ENCODE measurements at regions not wholly inside any gene's neighbourhood (a gene's known extent, or its start where the extent isn't known, plus 50 kb on each side); places are given as distances from the start of the nearest gene placed in this dataset.

GRCh38 chr12:19882346-19882745 lies 443.1 kb downstream of the AEBP2 start:
- POLR2A ChIA-PET = no interaction called here
- TF ChIP-seq TARDBP (IDR thresholded peaks at IDR 0.05) (no peak), ZNF384 (IDR thresholded peaks at IDR 0.05) (no peak), SUZ12 (IDR thresholded peaks at IDR 0.05) (no peak), FOXA1 (IDR thresholded peaks at IDR 0.05) (no peak), FOXM1 (IDR thresholded peaks at IDR 0.05; ENCODE audit: borderline replicate concordance) (no peak), FOXK2 (IDR thresholded peaks at IDR 0.05) (no peak), ARNT (IDR thresholded peaks at IDR 0.05) (no peak), ELF4 (IDR thresholded peaks at IDR 0.05) (no peak), HDGF (IDR thresholded peaks at IDR 0.05; ENCODE audit: borderline replicate concordance) (no peak)
- CTCF ChIA-PET = no interaction called here
- no peak for DNase-seq (ENCODE audit: extremely low spot score)

GRCh38 chr12:19884021-19884492 lies 444.8 kb downstream of the AEBP2 start:
- TF ChIP-seq FOXM1 (IDR thresholded peaks at IDR 0.05; ENCODE audit: borderline replicate concordance) (no peak), ZNF384 (IDR thresholded peaks at IDR 0.05) (no peak), SUZ12 (IDR thresholded peaks at IDR 0.05) (no peak), FOXA1 (IDR thresholded peaks at IDR 0.05) (no peak), ELF4 (IDR thresholded peaks at IDR 0.05) (no peak), L3MBTL2 (conservative IDR thresholded peaks at IDR 0.05) (no peak), LEF1 (IDR thresholded peaks at IDR 0.05; ENCODE audit: borderline replicate concordance) (no peak), SP1 (IDR thresholded peaks at IDR 0.05) (no peak), PKNOX1 (IDR thresholded peaks at IDR 0.05) (no peak), BHLHE40 (IDR thresholded peaks at IDR 0.05; ENCODE audit: borderline replicate concordance) (no peak), NFRKB (IDR thresholded peaks at IDR 0.05) (no peak), FOXK2 (IDR thresholded peaks at IDR 0.05) (no peak), HDGF (IDR thresholded peaks at IDR 0.05; ENCODE audit: borderline replicate concordance) (no peak), TARDBP (IDR thresholded peaks at IDR 0.05) (no peak), CTBP1 (IDR thresholded peaks at IDR 0.05; ENCODE audit: borderline replicate concordance) (no peak), ARNT (IDR thresholded peaks at IDR 0.05) (no peak)
- CTCF ChIA-PET = no interaction called here
- POLR2A ChIA-PET = no interaction called here
- DNase-seq (ENCODE audit: extremely low spot score) = no peak

- no peak for TF ChIP-seq FOXK2 (IDR thresholded peaks at IDR 0.05)
- TF ChIP-seq FOXM1 (IDR thresholded peaks at IDR 0.05; ENCODE audit: borderline replicate concordance) = no peak
- no peak for TF ChIP-seq SUZ12 (IDR thresholded peaks at IDR 0.05)
- no peak for TF ChIP-seq HDGF (IDR thresholded peaks at IDR 0.05; ENCODE audit: borderline replicate concordance)
- TF ChIP-seq ARNT (IDR thresholded peaks at IDR 0.05) = no peak
- no peak for TF ChIP-seq ZNF384 (IDR thresholded peaks at IDR 0.05)
- no peak for TF ChIP-seq SP1 (IDR thresholded peaks at IDR 0.05)
- TF ChIP-seq PKNOX1 (IDR thresholded peaks at IDR 0.05) = no peak
- TF ChIP-seq NFRKB (IDR thresholded peaks at IDR 0.05) = no peak
- no peak for TF ChIP-seq FOXA1 (IDR thresholded peaks at IDR 0.05)
- no peak for TF ChIP-seq TARDBP (IDR thresholded peaks at IDR 0.05)
- no peak for TF ChIP-seq ELF4 (IDR thresholded peaks at IDR 0.05)
- no peak for TF ChIP-seq CTBP1 (IDR thresholded peaks at IDR 0.05; ENCODE audit: borderline replicate concordance)
- no peak for TF ChIP-seq L3MBTL2 (conservative IDR thresholded peaks at IDR 0.05)
- no peak for TF ChIP-seq BHLHE40 (IDR thresholded peaks at IDR 0.05; ENCODE audit: borderline replicate concordance)
- no peak for TF ChIP-seq LEF1 (IDR thresholded peaks at IDR 0.05; ENCODE audit: borderline replicate concordance)
- ChIA-PET CTCF (no interaction called here), POLR2A (no interaction called here)
- DNase-seq (ENCODE audit: extremely low spot score) = no peak
These were observed 446.0 kb downstream of the AEBP2 start for GRCh38 chr12:19885093-19885812.

- no peak for DNase-seq (ENCODE audit: extremely low spot score)
- no peak for TF ChIP-seq BHLHE40 (IDR thresholded peaks at IDR 0.05; ENCODE audit: borderline replicate concordance)
- POLR2A ChIA-PET = no interaction called here
- CTCF ChIA-PET = no interaction called here
These were observed 446.8 kb downstream of the AEBP2 start for GRCh38 chr12:19886065-19886464.

GRCh38 chr12:19886639-19887064 lies 447.4 kb downstream of the AEBP2 start:
- ChIA-PET CTCF (no interaction called here), POLR2A (no interaction called here)
- DNase-seq (ENCODE audit: extremely low spot score) = no peak
- TF ChIP-seq TARDBP (IDR thresholded peaks at IDR 0.05) (no peak), ELF4 (IDR thresholded peaks at IDR 0.05) (no peak), ZNF384 (IDR thresholded peaks at IDR 0.05) (no peak), FOXK2 (IDR thresholded peaks at IDR 0.05) (no peak)

GRCh38 chr12:19890024-19890423 lies 450.7 kb downstream of the AEBP2 start:
- ChIA-PET POLR2A (no interaction called here), CTCF (no interaction called here)
- no peak for TF ChIP-seq TARDBP (IDR thresholded peaks at IDR 0.05)
- TF ChIP-seq HDGF (IDR thresholded peaks at IDR 0.05; ENCODE audit: borderline replicate concordance) = no peak
- no peak for TF ChIP-seq L3MBTL2 (conservative IDR thresholded peaks at IDR 0.05)
- no peak for TF ChIP-seq NFRKB (IDR thresholded peaks at IDR 0.05)
- no peak for TF ChIP-seq CTBP1 (IDR thresholded peaks at IDR 0.05; ENCODE audit: borderline replicate concordance)
- TF ChIP-seq BHLHE40 (IDR thresholded peaks at IDR 0.05; ENCODE audit: borderline replicate concordance) = no peak
- TF ChIP-seq ARNT (IDR thresholded peaks at IDR 0.05) = no peak
- no peak for TF ChIP-seq ZNF384 (IDR thresholded peaks at IDR 0.05)
- no peak for TF ChIP-seq FOXK2 (IDR thresholded peaks at IDR 0.05)
- no peak for TF ChIP-seq FOXM1 (IDR thresholded peaks at IDR 0.05; ENCODE audit: borderline replicate concordance)
- TF ChIP-seq LEF1 (IDR thresholded peaks at IDR 0.05; ENCODE audit: borderline replicate concordance) = no peak
- TF ChIP-seq ELF4 (IDR thresholded peaks at IDR 0.05) = no peak
- no peak for TF ChIP-seq SP1 (IDR thresholded peaks at IDR 0.05)
- DNase-seq (ENCODE audit: extremely low spot score) = no peak

Measured in HEK293T (cell line).